ENCODE measurements at regions not wholly inside any gene's neighbourhood (a gene's known extent, or its start where the extent isn't known, plus 50 kb on each side); places are given as distances from the start of the nearest gene placed in this dataset.

DNA sequence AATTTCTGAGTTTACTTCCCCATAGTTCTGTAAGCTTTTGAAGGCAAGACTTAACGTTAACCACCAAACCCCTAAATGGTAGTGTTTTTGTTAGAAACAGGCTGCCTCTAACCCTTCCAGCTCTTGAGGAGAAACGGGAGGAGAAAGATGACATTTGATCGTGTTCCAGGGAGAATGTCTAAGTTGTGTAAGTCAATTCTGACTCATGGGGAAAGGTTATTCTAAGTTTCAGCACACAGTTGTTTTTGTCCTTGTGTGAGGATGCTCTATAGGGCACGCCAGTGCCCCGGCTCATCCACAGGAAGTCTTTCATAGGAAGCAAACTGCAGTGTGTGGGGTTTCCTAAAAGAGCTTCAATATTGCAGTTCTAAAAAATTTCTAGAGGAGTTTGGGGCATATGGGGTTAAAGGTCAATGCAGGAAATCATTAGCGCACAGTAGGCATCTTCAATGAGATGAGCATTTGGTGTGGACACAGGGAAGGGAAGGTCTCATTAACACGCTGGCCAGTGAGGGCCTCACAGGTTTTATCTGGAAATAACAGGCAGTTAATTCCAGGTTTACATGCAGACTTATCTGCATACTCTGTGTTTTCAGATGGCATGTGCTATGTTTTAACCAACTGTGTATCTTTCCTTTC, 638.2 kb upstream of the IGFBP3 start:
- no peak for DNase-seq

DNA sequence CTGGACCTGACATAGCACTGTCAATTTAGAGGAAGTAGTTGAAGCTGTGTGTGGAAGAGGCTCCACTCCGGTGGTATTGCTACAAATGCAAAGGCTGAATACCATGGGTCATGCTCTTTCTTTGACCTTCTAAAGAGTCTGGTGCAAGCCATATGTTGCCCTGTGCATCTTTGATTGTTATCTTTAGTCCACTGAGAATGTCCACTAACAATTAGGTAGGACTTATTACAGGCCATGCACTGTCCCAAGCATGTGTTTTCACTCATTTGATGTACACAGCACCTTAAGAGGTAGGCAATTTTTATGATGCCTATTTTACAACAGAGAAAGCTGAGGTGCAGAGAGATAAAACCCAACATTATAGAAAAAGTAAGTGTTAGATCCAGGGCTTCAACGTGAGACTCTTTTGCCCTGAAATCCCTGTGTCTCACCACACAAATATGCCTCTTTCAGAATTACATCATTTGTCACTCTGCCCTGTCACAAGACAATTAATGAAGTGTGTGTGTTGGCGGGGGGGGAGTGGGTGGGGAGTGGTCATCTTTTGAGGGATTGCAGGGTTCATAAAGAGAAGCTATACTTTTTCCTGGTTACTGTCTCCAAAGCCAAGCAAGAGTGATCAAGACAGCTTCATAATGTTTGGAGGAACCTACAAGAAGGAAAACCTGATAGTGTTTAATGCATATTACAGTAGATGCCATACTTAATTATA, 637.6 kb upstream of the IGFBP3 start:
- DNase-seq: no peak

DNA sequence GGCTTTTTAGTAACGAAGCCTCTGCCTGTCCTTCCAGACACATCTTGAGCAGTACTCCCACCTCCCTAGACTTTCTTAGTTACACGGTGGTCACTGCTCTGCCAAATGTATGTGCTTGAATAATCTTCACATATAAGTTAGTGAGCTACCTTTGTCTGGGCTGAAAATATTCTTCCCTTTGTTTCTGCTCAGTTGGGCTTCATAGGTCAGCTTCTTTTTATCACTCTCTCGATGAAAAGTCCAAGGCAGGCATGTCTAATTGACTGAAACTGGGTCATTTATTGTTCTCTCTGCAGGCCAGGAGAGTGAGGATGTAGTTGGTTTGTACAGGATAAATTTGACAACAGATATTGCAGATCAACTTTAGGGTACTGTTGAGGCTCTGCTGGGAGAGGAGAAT, 636.7 kb upstream of the IGFBP3 start:
- no peak for DNase-seq

DNA sequence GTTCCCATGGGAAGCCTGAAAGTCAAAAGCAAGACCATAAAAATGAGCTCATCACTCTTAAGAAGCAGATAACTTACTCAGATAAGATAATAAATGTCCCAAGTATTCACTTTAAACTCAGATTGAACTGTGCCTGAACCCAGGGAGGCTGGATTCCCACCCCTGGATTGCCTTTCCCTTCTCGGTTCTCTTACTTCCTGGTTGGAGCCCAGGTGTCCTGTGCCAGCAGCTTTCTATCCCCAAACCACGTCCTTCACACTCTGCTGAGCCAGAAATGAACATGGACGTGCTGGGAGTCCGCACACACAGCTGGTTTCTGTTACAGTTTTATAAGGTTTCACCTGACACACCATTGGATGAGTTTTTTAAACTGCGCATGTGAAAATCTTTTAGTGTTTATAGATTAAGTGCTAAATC, 636.2 kb upstream of the IGFBP3 start:
- no peak for DNase-seq

DNA sequence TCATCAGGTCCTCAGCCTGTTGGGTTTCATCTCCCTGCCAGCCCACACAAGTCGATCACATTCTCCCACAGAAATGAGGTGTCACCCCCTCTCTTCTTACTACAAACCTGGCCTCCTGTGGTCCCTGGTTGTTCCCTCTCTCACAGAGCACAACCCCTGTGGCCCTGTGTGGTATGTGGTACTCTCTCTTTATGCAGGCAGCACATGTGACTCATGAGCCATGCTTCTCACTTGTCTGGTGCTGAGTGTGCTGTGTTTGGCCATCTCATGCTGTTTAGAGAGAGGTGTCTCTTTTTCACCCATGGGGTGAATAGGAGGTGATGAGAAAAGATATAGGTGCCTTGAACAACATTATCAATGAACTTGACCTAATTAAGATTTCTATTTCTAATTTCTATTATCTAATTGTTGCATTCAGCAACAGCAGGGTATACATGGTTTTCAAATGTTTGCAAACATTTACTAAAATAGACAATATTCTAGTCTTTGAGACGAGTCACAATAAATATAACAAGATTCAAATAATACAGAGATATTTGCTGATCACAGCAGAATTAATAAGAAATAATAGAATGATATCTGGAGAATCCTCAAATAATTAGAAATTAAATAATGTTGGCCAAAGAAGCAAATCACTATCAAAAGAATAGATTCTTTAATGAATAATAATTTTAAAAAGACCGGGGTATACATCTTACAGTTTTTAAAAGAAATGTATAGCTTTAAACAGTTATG, 633.8 kb upstream of the IGFBP3 start:
- DNase-seq: no peak

DNA sequence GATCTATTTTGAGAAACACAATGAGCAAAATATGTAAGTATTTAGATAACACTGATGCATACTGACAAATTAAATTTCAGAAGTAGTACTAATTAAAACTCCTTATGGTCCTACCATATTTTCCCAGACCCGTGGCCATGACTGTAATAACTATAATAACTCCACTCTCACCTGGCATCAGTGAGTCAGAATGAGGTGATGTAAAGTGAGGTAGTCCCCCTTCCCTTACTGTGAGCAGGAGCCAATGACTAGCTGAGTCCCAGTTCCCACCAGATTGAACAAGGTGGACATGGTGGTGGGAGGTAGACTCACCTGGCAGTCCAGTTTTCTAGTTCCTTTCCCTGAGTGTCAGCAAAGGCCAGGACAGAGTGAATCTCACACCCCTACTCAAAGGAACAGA, 630.5 kb upstream of the IGFBP3 start:
- no peak for DNase-seq

DNA sequence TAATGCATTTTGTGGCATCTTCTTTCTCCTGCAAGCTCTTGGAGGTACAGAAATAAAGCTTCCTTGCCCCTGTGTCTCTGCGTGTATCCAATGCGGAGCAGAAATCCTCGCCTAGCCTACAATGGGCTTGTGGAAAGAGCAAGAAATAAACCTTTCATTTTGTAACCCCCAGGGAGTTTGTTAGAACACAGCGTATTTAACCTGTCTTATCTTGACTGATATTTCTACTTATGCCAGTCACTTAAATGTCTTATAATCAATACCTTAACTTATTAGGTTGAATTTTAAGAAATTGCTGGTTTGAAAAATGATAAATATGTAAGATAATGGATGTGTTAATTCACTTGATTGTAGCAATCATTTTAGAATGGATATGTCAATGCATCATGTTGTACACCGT, 629.8 kb upstream of the IGFBP3 start:
- DNase-seq: no peak

DNA sequence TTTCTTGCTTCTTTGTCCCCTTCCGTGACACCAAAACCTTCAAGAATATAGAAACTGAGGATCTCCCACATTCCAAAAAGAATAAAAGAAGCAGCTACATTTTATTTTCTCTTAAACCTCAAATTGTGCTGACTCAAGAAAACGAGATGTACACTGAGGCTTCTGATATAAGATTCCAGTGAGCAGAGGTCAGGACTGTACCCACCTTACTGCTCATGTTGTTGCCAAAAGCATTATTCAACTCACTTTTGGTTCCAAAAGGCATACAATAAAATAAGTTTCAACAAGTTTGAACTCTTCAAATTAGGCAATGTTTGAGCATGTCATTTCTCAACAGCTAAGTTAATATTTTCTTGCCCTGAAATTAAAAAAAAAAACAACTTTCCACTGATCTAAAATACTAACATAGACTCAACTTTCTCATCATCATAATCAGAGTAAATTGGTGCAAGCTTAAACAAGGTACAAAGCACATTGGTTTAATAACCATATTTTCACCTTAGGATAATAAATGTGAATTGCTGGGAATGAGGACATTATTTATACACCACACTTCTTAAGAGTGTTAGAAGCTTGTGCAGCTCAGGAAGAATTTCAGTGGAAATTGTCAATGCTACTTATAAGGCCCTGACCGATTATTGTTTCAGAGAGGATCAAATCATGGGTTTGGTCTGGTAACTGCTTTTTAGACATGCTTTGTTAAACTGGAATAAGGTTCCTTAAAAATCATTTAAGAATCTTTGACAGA, 629.0 kb upstream of the IGFBP3 start:
- no peak for DNase-seq

DNA sequence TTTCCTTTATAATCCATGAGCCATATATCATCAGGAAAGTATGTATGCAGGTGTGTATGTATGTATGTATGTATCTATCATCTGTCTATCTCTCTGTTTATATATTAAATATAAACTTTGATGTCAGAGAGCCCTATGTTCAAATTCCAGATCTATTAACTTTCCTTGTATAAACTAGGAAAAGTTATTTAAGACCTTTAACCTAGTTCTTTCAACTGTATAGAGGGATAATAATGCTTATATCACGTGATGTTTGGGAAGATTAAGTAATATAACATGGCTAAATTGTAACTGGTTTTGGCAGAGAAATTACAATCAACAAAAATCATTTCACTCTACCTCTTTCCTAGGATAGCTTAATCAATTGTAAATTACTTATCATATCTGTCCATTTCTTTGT, 628.3 kb upstream of the IGFBP3 start:
- no peak for DNase-seq

DNA sequence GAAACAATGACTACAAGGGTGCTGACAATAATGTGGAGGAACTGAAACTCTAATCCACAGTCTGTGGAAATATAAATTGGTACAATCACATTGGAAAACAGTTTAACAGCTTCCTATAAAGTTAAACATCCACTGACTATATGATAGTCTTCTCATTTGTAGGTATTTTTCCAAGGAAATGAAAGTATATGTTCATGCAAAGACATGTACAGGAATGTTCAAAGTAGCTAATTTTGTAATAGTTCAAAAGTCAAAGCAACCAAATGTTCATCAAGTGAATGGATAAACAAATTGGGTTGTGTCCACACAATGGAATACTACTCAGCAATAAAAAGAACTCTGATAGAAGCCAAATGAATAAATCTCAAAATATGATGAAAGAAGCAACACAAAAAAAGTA, 626.0 kb upstream of the IGFBP3 start:
- DNase-seq: no peak

DNA sequence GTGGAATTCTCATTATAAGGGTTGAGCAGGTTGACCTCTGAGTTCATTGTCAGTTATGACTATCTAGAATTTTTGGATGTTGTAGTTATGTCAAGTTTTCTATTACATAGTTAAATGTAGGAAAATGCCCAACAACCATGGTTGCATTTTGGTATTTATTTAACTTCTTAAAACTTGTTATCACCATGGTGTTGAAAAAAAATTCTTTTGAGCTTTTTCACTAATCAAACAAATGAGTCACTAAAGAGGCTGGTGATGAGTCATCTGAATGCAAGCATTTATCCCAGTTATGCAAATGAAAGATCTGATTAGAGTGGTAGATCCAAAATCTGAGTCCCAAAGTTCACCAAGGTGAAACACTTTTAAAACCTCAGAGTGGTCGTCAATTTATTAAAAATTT, 624.7 kb upstream of the IGFBP3 start:
- no peak for DNase-seq

DNA sequence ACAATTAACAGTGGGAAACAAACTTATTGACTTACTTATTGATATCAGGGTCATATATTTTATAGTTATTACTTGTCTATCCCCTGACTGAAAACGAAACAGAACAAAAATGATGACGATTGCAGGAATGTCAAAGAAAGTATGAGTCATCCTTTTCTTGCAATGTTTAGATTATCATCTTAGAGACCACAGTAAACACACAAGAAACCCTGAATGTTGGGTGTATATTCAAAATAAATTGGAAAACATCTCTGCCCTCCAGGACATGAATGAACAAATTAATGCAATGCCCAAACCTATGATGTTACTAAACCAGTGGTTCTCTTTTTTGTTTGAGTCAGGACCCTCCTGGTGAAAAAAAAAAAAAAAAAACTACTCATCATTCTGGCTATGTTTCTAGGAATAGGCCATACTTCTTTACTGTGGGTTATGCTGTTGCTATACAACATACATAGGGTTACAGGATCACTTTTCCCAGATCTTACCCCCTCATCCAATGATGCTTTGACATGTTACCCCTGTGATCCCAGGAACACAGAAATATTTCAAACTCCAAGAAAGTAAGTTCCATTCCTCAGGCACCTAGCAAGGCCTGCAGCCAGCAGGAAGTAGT, 623.4 kb upstream of the IGFBP3 start:
- DNase-seq: peak; percentile 9

DNA sequence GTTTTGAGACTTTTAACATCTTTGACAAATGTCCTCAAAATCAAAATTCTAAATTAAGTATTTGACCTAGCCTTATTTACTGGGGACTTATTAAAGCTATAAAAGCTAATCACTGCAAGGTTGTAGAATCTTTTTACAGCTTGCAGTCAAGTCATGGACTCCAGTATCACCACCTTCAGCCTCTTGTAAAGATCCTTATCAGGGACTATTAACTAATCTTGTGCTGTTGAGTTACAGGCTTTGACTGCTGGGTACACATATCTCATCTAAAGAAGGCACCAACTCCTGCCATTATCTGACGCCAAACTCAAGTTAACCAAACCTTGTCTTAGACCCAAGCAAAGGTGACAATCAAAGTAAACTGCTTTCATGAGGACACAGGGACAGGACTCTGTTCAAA, 621.0 kb upstream of the IGFBP3 start:
- no peak for DNase-seq

DNA sequence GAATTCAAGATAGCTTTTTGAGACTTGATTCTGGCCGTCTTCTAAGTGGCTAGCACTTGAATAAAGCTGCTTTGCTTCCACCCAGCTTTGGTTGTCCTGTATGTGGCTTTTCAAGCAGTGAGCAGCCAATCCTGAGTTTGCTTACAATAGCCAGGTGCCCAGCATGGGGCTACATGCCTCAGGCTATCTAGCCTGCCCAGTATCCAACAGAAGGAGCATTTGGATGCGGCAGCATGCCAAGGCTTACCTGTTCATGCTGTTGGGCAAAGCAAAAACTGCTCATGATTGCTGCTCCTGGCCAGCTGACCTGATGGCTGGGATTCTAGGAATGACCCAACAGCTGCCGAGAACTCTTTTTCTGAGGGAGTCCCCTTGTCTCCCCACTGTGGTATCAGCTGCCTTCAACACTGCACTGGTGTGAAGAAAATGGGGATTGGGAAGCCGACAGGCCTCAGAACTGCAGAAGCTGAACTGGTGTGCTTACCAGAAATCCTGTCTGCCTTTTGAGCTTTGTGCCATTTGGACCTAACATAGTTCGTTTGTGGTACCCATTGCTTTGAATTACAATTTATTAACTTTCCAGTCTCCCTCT, 618.9 kb upstream of the IGFBP3 start:
- DNase-seq: no peak

DNA sequence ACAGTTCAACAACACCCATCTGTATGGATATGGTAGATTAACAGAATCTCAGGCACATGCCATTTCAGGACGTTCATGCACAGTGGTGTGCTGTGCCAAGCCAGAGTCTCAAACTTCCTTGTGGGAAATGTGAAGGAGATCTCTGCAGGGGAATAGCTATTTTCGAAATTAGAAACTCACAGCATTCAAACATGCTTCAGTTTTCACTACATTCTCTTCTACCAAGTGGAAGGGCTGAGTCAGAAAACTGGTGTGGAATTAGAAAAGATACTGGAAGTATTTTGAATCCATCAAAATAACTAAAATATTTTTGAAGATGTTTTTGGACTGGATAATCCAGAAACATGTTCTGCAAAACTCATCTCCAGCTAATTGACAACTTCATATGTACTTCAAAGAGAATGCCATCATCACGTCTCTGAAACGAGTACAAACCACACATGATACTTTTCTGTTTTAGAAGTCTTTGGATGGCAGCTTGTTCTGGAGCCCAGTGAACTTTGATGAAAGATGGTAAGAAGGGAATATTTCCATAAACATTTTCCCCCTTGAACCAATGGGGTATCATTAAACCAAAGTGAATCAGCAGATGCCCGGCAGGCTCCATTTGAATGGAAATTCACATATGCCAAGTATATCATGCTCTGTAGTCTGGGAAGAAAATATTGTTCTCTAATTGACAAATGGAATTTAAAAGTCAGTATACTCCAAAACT, 616.3 kb upstream of the IGFBP3 start:
- DNase-seq: no peak

DNA sequence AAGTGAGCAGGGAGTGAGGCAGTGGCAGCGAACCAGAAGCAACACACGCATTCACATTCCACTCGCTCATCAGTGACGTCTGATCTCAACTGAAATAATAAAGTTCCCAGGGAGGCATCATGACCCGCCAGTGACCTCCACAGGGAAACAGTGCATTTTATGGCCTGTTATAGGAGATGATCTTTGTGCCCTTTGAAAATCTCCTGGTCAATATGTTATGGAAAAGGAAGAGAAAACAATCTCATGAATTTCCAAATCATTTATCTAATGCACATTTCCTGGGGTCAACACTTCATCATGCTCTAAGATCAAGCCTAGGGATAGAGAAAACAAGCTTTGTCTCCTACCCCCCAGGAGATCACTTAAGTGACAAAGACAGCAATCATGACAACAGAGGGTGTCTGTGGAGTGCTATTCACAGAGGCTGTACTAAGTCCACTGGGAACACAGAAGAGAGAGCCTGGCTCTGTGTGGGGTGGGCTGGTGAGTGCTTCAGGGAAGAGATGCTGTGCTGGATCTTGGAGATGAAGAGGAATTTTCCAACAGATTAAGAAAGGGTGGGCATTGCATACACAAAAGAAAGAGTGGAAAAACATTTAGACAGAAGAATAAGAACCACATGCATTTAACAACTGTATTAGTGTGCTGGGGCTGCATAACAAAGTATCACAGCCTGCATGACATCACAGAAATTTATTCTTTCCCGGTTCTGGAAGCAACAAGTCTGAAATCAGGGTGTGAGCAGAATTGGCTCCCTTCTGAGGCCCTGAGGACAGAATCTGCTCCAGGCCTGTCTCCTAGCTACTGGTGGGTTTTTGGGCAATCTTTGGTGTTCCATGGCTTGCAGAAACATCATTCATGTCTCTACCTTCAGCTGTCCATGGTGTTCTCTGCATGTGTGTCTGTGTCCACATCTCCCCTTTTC, 613.9 kb upstream of the IGFBP3 start:
- DNase-seq: no peak

DNA sequence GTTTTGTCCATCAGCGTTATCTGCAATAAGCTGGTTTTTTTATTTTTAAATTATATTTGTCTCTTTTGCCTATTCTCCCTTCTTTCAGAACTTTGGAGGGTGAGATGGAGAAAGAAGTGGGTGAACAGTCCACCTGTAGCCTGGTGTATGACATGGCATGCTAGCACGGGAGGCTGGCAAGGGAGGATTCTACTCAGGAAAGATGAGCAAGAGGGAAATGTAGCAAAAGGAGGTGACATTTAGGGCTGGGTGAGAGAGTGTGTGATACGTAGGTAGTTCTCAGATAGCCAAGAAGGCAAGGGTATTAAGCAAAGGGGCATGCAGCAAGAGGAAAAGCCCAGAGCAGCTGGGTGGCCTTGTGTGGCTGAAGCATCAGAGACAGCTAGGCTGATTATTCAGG, 612.9 kb upstream of the IGFBP3 start:
- DNase-seq: no peak

DNA sequence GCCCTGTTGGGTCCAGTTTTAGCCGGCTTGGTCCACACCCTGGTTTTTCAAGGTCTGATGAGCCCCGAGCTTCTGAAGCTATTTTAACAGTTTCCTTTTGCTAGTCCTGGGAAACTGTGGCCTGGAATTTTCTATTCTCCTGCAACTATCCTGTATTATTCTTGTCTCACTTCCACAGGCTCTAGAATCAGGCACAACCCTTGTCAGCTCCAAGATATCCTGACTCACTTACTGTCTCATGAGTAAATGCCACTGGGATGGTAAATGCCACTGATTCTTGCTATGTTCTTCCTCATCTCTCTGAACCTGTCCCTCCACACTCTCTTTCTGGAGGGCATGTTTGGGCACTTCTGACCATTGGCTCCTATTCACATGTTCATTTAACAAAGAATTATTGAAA, 611.5 kb upstream of the IGFBP3 start:
- DNase-seq: no peak

DNA sequence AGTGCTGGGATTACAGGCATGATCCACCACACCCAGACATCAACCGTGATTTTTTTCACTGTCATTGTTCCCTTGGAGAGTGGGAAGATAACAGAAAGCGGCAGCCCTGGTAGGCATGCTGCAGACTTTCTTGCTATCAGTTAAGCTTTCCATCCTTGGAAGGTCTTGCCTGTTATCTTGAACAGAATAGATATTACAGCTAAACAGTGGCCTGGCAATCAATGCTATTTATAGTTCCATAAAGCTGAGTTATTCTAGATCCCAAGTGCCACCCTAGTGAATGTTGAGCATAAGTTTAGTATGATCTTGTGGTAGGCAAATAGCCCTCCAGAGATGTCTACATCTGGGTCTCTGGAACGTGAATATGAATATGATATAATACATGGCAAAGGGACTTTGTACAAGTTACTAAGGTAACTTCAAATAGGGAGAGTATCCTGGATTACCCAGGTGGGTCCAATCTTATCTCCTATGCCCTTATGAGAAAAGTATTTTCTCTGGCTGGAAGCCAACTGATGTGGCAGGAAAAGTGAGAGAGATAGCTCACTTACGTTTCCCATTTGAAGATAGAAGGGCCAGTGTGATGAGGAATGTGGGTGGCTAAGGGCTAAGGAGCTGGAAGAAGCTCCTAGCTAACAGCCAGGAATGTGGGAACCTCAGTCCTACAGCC, 609.1 kb upstream of the IGFBP3 start:
- no peak for DNase-seq

DNA sequence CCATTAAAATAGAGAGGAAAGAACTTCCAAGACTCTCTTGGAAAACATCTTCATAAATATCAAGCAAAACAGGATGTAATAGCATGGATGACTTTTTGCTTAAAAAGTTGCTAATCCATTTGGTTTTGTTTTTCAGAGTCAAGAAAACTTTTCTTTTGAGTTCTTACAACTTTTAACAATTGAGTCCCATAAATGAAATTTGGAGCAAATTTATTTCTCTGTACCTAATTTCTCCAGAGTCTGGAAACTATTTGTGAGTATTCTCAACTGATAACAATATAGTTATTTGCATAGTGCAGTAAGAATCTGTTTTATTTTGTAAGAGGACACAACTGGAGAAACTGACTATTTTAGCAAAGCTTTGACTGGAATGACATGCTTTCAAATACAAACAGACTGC, 606.3 kb upstream of the IGFBP3 start:
- DNase-seq: no peak
